KMS-11 (cell line): ENCODE measurements at regions not wholly inside any gene's neighbourhood (a gene's known extent, or its start where the extent isn't known, plus 50 kb on each side); places are given as distances from the start of the nearest gene placed in this dataset.

Experiments used
- H2AFZ ChIP-seq: fragments of 200-600 bp; sonication (generic); 2 replicates; pipeline ENCODE4 v1.6.1; 2016; ENCODE audit warnings: antibody characterized with exemption, mixed run types, low read depth
- H3K27ac ChIP-seq: fragments of 200-600 bp; sonication (generic); 2 replicates; pipeline ENCODE4 v1.6.1; 2016; ENCODE audit warnings: mild to moderate bottlenecking, mixed run types
- H3K27me3 ChIP-seq: fragments of 200-600 bp; sonication (generic); 2 replicates; pipeline ENCODE4 v1.6.1; 2017; ENCODE audit warnings: mild to moderate bottlenecking, low read depth, mixed run types, moderate library complexity; ENCODE audit not compliant: insufficient read depth
- H3K36me3 ChIP-seq: fragments of 200-600 bp; sonication (generic); 2 replicates; pipeline ENCODE4 v1.6.1; 2017; ENCODE audit warnings: mild to moderate bottlenecking, mixed run types; ENCODE audit not compliant: insufficient read depth
- H3K4me1 ChIP-seq: fragments of 200-600 bp; sonication (generic); 2 replicates; pipeline ENCODE4 v1.6.1; 2016; ENCODE audit warnings: mild to moderate bottlenecking, low read depth, mixed run types; ENCODE audit not compliant: poor library complexity, severe bottlenecking
- H3K4me2 ChIP-seq: fragments of 200-600 bp; sonication (generic); 2 replicates; pipeline ENCODE4 v1.7.0; 2016; ENCODE audit warnings: mild to moderate bottlenecking, mixed run types
- H3K4me3 ChIP-seq: fragments of 200-600 bp; sonication (generic); IDR thresholded peaks from 2 replicates; pipeline ENCODE4 v1.6.1; 2017; ENCODE audit warnings: low read depth, low read length, mixed read lengths; ENCODE audit not compliant: insufficient read depth
- H3K79me2 ChIP-seq: fragments of 200-600 bp; sonication (generic); 2 replicates; pipeline ENCODE4 v1.6.1; 2016; ENCODE audit warnings: low read depth, mixed run types; ENCODE audit not compliant: insufficient read depth
- H3K9ac ChIP-seq: fragments of 200-600 bp; sonication (generic); 2 replicates; pipeline ENCODE4 v1.6.1; 2016; ENCODE audit warnings: mild to moderate bottlenecking, mixed run types
- H4K20me1 ChIP-seq: fragments of 200-600 bp; sonication (generic); 2 replicates; pipeline ENCODE4 v1.6.1; 2016; ENCODE audit warnings: mild to moderate bottlenecking, mixed run types; ENCODE audit not compliant: insufficient read depth
- CTCF ChIP-seq: fragments of 200-600 bp; sonication (generic); conservative IDR thresholded peaks from 2 replicates; pipeline ENCODE4 v1.6.1; 2017; ENCODE audit warnings: low read depth, mild to moderate bottlenecking, antibody characterized with exemption, low read length, moderate library complexity, mixed read lengths

DNA sequence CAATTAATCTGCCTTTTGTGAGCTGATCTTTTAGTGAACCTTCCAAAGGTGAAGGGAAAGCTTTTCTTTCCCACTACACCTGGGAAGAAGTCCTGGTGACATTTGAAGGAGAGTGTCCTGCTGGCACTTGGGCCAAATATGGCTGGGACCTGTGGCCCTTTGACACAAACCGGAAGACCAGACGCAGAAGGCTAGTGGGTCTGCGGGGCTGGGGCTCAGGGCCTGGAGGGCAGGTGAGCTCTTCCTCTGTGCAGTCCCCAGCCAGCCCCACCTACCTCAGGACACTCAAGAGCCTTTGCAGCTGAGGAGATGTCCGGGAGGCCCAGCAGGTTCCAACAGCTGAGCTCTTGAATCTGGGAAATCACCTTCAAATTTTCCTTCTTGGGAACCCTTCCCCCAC is 138.0 kb upstream of the THY1 start:
- H3K36me3 ChIP-seq: no peaks in the 10 kb centered on the region
- no peak overlapping the region for H3K9ac ChIP-seq
- H3K27ac ChIP-seq: no peak overlapping the region
- no peak for TF ChIP-seq CTCF
- no peak overlapping the region for H2AFZ ChIP-seq
- no peaks in the 10 kb centered on the region for H3K4me1 ChIP-seq
- H3K27me3 ChIP-seq: no peaks in the 10 kb centered on the region
- no peaks in the 10 kb centered on the region for H3K79me2 ChIP-seq
- no peak overlapping the region for H3K4me3 ChIP-seq
- no peaks in the 10 kb centered on the region for H4K20me1 ChIP-seq
- no peak overlapping the region for H3K4me2 ChIP-seq

DNA sequence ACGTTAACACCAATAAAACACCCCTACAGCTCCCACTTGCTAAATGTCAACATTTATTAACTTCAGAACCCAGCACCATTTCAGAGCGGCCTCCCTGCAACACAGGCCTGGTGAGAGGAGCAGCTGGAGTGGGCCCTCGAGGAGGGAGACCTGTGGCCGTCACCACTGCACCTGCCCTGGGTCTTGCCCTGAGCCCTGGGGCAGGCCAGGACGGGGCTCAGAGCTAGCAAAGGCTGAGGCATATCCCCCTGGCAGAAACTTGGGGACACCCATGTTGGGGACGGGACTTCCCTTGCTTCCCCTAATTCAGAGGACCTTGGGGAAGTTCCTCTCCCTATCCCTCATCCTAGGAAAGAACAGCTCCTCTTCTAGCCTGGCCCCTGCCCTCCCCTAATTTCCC is 137.3 kb upstream of the THY1 start:
- H3K36me3 ChIP-seq: no peaks in the 10 kb centered on the region
- no peak overlapping the region for H3K4me3 ChIP-seq
- no peaks in the 10 kb centered on the region for H3K27me3 ChIP-seq
- H3K4me1 ChIP-seq: no peaks in the 10 kb centered on the region
- H3K4me2 ChIP-seq: no peak overlapping the region
- no peak overlapping the region for H3K9ac ChIP-seq
- no peak overlapping the region for H2AFZ ChIP-seq
- no peaks in the 10 kb centered on the region for H4K20me1 ChIP-seq
- H3K79me2 ChIP-seq: no peaks in the 10 kb centered on the region
- no peak overlapping the region for H3K27ac ChIP-seq
- no peak for TF ChIP-seq CTCF

DNA sequence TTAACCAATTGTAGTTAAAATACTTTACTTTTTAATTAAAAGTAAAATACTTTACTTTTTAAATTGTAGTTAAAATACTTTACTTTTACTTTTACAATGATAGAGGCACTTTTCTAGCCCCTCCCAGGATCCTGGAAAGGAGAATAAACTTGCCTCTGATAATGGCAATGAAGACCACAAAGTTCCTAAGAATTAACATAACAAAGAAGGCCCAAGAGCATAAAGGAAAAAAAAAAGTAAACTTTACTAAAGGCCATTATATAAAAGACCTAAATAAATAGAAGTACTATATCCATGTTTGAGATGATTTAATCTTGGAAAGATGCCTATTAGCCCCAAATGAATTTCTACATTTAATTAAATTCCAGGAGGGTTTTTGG is 129.1 kb upstream of the THY1 start:
- H3K36me3 ChIP-seq: no peaks in the 10 kb centered on the region
- H3K27ac ChIP-seq: no peak overlapping the region
- no peak overlapping the region for H3K4me3 ChIP-seq
- no peak overlapping the region for H3K4me2 ChIP-seq
- H3K4me1 ChIP-seq: no peaks in the 10 kb centered on the region
- no peak overlapping the region for H2AFZ ChIP-seq
- no peak for TF ChIP-seq CTCF
- no peaks in the 10 kb centered on the region for H3K27me3 ChIP-seq
- no peaks in the 10 kb centered on the region for H3K79me2 ChIP-seq
- H4K20me1 ChIP-seq: no peaks in the 10 kb centered on the region
- no peak overlapping the region for H3K9ac ChIP-seq

DNA sequence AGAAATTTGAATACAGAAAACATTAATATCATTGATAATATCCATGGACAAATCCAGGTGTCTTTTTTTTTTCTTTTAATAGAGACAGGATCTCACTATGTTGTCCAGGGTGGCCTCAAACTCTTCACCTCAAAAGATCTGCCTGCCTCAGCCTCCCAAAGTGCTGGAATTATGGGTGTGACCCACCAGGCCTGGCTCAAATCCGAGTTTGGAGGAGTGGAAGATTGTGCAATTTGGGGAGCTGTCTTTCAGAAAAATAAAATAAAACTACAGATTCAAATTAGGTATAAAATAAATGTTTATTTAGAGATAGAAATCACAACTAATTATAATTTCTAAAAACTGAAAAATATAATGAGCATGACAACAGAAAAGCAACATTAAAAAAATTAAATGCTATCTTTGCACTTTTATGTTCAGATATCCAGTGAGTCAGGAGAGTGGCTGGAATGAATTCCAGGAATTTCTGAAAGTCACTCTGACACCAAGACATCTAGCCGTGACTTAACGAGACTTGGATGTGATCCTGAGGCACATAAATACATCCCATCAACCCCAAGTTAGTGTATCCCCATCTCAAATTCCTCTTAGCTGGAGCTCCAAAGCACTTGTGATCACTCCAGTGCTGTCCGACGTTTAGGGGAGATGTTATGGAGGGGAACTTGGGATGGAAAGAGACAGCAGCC is 128.6 kb upstream of the THY1 start:
- Histone ChIP-seq H4K20me1 (no peaks in the 10 kb centered on the region), H3K4me2 (no peak overlapping the region), H3K27me3 (no peaks in the 10 kb centered on the region), H3K9ac (no peak overlapping the region), H3K36me3 (no peaks in the 10 kb centered on the region), H3K4me3 (no peak overlapping the region), H2AFZ (no peak overlapping the region), H3K27ac (no peak overlapping the region), H3K79me2 (no peaks in the 10 kb centered on the region), H3K4me1 (no peaks in the 10 kb centered on the region)
- no peak for TF ChIP-seq CTCF
